ENCODE measurements at regions not wholly inside any gene's neighbourhood (a gene's known extent, or its start where the extent isn't known, plus 50 kb on each side); places are given as distances from the start of the nearest gene placed in this dataset.

DNA sequence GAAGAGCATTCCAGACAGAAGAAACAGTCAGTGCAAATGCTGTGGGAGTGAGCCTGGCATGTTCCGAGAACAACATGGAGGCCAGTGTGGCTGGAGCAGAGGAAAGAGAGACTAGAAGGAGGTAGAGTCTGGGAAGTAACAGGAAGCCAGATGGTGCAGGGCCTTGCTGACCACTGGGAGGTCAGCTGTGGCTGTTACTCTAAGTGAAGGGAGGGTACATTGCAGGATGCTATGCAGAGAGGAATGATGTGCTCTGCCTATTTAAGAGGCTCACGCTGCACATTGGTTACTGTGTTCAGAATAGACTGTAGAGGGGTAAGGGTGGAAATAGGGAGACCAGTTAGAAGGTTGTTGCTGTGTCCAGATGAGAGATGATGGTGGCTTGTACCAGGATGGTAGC, 88.6 kb upstream of the CACNA1E start:
- TF ChIP-seq, protein P1, sequence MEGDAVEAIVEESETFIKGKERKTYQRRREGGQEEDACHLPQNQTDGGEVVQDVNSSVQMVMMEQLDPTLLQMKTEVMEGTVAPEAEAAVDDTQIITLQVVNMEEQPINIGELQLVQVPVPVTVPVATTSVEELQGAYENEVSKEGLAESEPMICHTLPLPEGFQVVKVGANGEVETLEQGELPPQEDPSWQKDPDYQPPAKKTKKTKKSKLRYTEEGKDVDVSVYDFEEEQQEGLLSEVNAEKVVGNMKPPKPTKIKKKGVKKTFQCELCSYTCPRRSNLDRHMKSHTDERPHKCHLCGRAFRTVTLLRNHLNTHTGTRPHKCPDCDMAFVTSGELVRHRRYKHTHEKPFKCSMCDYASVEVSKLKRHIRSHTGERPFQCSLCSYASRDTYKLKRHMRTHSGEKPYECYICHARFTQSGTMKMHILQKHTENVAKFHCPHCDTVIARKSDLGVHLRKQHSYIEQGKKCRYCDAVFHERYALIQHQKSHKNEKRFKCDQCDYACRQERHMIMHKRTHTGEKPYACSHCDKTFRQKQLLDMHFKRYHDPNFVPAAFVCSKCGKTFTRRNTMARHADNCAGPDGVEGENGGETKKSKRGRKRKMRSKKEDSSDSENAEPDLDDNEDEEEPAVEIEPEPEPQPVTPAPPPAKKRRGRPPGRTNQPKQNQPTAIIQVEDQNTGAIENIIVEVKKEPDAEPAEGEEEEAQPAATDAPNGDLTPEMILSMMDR (conservative IDR thresholded peaks at IDR 0.05; ENCODE audit: low read length) = no peak
- Histone ChIP-seq H3K9me3 (ENCODE audit: insufficient read depth, low read depth, low read length) (no peaks in the 10 kb centered on the region), H2AFZ (ENCODE audit: low read length) (no peak overlapping the region), H3K36me3 (ENCODE audit: insufficient read depth, low read length) (no peaks in the 10 kb centered on the region), H3F3A (ENCODE audit: low read depth) (no peaks in the 10 kb centered on the region), H3K4me3 (ENCODE audit: low read length, poor library complexity, severe bottlenecking) (no peak overlapping the region), H3K27me3 (ENCODE audit: insufficient read depth, low read length, poor library complexity, severe bottlenecking) (no peaks in the 10 kb centered on the region), H3K9me2 (replicated peaks; ENCODE audit: low read depth, low read length) (no peaks in the 10 kb centered on the region), H3K79me2 (ENCODE audit: insufficient read depth, low read length) (no peaks in the 10 kb centered on the region), H4K20me1 (ENCODE audit: insufficient read depth, low read length, poor library complexity, severe bottlenecking) (no peaks in the 10 kb centered on the region), H3K4me2 (ENCODE audit: low read depth, low read length, poor library complexity, severe bottlenecking) (no peak overlapping the region), H3K4me1 (ENCODE audit: insufficient read depth, low read length, poor library complexity, severe bottlenecking) (peaks cover 43% of the 10 kb centered on the region), H3K9ac (ENCODE audit: low read depth, low read length, poor library complexity, severe bottlenecking) (no peak overlapping the region)

DNA sequence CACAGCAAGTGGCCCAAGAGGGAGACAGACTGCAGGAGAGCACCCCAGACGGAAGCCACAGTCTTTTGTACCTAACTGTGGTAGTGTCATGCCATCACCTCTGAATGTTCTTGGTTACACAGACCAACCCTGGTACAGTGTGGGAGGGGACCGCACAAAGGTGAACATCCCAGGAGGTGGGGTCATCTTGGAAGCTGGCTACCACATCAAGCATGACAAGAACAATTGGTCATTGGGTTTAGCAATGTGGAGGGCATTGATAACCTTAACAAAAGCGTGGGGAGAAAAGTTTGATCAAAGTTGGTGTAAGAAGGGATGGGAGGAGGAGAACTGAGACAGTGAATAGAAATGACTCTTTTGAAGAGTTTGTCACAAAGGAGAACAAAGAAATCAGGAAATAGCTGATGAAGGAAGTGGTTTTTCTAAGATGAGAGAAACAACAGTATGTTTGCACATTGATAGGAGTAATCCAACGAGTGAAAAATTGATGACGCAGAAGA, 87.1 kb upstream of the CACNA1E start:
- Histone ChIP-seq H3K9me3 (ENCODE audit: insufficient read depth, low read depth, low read length) (no peaks in the 10 kb centered on the region), H3K79me2 (ENCODE audit: insufficient read depth, low read length) (no peaks in the 10 kb centered on the region), H3K4me1 (ENCODE audit: insufficient read depth, low read length, poor library complexity, severe bottlenecking) (peaks cover 43% of the 10 kb centered on the region), H3K9me2 (replicated peaks; ENCODE audit: low read depth, low read length) (no peaks in the 10 kb centered on the region), H3K4me3 (ENCODE audit: low read length, poor library complexity, severe bottlenecking) (peak overlapping the region; percentile 48), H3K4me2 (ENCODE audit: low read depth, low read length, poor library complexity, severe bottlenecking) (peak overlapping the region; percentile 65), H3F3A (ENCODE audit: low read depth) (no peaks in the 10 kb centered on the region), H4K20me1 (ENCODE audit: insufficient read depth, low read length, poor library complexity, severe bottlenecking) (no peaks in the 10 kb centered on the region), H3K27me3 (ENCODE audit: insufficient read depth, low read length, poor library complexity, severe bottlenecking) (no peaks in the 10 kb centered on the region), H2AFZ (ENCODE audit: low read length) (peak overlapping the region; percentile 53), H3K9ac (ENCODE audit: low read depth, low read length, poor library complexity, severe bottlenecking) (no peak overlapping the region), H3K36me3 (ENCODE audit: insufficient read depth, low read length) (no peaks in the 10 kb centered on the region)
- TF ChIP-seq, protein P1 (conservative IDR thresholded peaks at IDR 0.05; ENCODE audit: low read length) = no peak
- TF ChIP-seq EZH2phosphoT487 (IDR thresholded peaks at IDR 0.05; ENCODE audit: borderline replicate concordance) = no peak

DNA sequence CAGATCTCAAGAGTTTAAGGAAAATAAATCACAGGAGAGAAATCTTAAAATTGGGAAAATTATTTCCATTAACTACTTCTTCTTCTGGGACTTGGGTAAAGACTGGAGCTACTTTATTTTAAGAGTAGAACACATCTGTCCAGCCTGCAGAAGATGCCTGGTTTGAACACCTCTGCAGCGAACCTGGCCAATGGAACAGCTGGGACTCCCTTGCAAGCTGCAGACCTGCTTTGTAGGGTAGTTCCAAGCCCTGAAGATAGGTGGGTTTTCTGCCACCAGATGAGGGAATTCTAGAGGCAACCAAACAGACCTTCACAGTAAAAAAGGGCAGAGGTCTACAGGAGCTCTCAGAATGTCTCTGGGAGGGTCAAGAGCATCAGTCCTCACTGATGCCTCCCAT, 86.5 kb upstream of the CACNA1E start:
- H3K9me3 ChIP-seq (ENCODE audit: insufficient read depth, low read depth, low read length) = no peaks in the 10 kb centered on the region
- TF ChIP-seq EZH2phosphoT487 (IDR thresholded peaks at IDR 0.05; ENCODE audit: borderline replicate concordance) = no peak
- TF ChIP-seq, protein P1 (conservative IDR thresholded peaks at IDR 0.05; ENCODE audit: low read length) = no peak
- no peaks in the 10 kb centered on the region for H3K9me2 ChIP-seq (replicated peaks; ENCODE audit: low read depth, low read length)
- H4K20me1 ChIP-seq (ENCODE audit: insufficient read depth, low read length, poor library complexity, severe bottlenecking) = no peaks in the 10 kb centered on the region
- no peaks in the 10 kb centered on the region for H3F3A ChIP-seq (ENCODE audit: low read depth)
- H3K27me3 ChIP-seq (ENCODE audit: insufficient read depth, low read length, poor library complexity, severe bottlenecking) = no peaks in the 10 kb centered on the region
- no peak overlapping the region for H3K9ac ChIP-seq (ENCODE audit: low read depth, low read length, poor library complexity, severe bottlenecking)
- peaks cover 43% of the 10 kb centered on the region for H3K4me1 ChIP-seq (ENCODE audit: insufficient read depth, low read length, poor library complexity, severe bottlenecking)
- H3K4me2 ChIP-seq (ENCODE audit: low read depth, low read length, poor library complexity, severe bottlenecking) = peak overlapping the region; percentile 65
- H3K36me3 ChIP-seq (ENCODE audit: insufficient read depth, low read length) = no peaks in the 10 kb centered on the region
- no peak overlapping the region for H2AFZ ChIP-seq (ENCODE audit: low read length)
- H3K4me3 ChIP-seq (ENCODE audit: low read length, poor library complexity, severe bottlenecking) = peak overlapping the region; percentile 48
- no peaks in the 10 kb centered on the region for H3K79me2 ChIP-seq (ENCODE audit: insufficient read depth, low read length)

All from Loucy (cell line).